NOMO-1 treated with DMSO at 0.1 percent for 48 hours (cell line): ENCODE measurements at regions not wholly inside any gene's neighbourhood (a gene's known extent, or its start where the extent isn't known, plus 50 kb on each side); places are given as distances from the start of the nearest gene placed in this dataset.

Experiments used
- DNase-seq: peaks from one replicate; lab custom pipeline; 2025; ENCODE audit not compliant: unreplicated experiment; lab: John Stamatoyannopoulos, UW

DNA sequence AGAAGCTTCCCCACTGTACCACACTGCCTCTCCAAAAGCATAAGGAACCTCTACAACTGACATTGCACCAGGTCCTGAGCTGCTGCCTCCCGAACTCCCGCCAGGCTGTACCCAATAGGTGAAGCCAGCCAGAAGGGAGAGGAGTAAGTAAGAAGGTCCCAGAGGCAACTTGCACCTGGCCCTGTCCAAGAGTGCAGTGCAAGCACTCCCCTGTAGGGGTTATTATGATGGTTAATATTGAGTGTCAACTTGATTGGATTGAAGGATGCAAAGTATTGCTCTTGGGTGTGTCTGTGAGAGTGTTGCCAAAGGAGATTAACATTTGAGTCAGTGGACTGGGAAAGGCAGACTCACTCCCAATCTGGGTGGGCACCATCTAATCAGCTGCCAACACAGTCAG, 879.3 kb upstream of the SLIT2 start:
- no peak for DNase-seq

DNA sequence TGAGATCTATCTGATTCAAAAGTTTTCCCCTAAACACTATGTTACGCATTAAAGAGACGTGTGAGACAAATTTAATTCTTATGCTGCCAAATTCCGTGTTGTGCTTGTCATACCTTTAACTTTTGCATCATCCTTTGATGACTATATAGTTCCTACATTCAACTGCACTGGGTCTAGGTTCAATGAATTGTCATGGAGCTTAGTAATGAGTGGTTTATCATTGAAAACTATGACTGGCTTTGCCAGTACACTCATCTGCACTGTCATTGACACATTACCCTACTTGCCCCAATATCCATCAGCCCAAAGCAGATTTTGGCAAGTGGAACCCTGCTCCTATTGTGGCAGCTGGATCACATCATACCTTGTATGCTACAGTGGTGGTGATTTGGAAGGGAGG, 882.9 kb upstream of the SLIT2 start:
- no peak for DNase-seq

DNA sequence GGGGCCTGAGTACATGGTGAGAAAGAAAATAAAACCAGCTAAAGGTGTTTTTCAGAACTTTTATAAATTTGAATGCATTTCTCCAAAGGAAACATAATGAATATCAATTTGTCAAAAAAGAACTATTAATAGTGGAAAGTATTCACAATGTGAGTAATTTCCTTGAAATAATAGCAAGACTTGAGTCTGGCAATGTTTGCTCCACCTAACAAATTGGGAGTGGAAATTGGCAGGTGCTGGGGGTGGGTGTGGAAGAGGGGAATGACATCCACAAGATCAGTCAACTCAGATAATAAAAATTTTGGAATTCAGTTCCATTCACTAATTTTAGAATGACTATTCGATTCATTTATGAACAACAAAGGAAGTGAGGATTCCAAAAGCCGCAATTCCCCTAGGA, 884.8 kb upstream of the SLIT2 start:
- DNase-seq: no peak

DNA sequence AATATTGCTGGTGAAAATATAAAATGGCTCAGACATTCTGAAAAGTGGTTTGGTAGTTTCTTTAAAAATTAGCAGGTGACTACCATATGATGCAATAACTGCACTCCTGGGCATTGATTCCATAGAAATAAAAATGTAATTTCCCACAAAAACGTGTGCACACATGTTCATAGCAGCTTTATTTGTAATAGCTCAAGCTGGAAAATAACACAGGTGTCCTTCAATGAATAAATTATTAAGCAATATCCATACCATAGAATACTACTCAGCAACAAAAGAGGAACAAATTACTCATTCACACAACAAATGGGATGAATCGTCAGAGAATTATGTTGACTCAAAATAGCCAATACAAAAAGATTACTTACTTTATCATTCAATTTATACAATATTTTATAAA, 893.7 kb upstream of the SLIT2 start:
- DNase-seq: no peak

DNA sequence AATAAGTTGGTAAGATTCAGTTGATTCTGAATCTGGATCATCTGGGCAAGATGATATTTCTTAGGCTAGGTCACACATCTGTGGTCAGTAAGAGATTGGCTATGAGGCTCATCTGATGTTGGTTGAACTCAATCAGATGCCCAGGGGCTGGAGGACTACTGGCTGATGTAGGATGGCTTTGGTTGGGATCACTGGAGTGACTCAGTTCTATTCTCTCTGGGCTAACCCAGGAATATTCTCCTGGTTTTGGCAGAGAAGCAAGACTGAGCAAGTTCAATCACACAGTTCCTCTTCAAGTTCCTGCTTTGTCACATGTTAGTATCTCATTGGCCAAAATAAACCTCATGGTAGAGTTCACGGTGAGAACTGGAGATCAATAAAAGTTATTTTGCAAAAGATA, 902.3 kb upstream of the SLIT2 start:
- DNase-seq: no peak

DNA sequence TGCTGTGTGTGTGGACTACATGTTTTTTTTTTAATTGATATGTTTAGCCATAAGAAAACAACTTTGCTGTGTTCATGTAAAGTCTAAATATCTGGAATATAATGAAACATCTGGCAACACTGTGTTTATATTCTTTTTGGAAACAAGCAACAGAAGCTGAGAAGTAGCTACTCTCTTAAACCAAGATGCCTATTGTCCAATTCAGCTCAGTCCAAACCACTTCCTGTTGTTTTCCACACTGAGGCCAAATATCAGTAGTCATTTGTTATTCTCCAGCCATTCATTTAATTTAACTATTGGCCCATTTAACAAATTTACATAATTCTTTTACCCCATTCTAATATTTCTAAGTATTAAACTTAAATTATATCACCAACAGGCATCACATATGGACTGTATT, 903.0 kb upstream of the SLIT2 start:
- no peak for DNase-seq

DNA sequence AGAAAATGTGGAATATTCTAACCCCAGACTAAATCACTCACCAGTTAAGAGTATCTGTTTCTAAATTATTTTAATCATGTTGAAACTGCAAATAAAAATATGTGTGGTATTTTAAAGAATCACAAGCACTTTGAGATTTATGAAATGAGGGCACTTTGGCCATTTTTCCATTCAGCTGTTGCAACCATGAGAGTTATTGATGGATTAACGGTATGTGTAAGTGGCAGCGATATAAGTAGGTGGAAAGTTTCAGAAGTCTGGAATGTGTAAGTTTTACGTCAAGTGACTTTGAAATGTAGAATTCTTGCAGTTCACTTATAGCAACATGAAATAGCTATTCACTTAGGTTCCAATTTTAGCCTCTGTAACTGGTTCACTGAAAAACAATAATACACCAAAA, 905.1 kb upstream of the SLIT2 start:
- no peak for DNase-seq

DNA sequence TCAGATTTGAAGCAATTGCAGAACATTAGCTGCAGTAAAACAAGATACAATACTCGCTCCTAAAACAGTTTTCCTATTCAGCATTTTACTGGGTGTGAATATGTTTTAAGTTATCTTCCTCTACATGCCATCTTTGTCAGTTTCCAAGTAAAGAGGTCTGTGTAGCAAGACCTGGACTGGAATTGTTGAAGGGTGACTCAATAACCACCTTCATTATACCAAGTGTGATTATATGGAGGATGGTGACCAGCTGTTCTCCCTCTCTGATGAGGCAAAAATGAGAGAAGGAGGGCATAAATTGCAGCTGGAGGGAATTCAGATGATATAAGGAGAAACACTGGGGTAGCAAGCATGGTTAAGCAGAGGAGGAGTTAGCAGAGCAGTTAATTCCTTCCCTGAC, 922.1 kb upstream of the SLIT2 start:
- DNase-seq: no peak

DNA sequence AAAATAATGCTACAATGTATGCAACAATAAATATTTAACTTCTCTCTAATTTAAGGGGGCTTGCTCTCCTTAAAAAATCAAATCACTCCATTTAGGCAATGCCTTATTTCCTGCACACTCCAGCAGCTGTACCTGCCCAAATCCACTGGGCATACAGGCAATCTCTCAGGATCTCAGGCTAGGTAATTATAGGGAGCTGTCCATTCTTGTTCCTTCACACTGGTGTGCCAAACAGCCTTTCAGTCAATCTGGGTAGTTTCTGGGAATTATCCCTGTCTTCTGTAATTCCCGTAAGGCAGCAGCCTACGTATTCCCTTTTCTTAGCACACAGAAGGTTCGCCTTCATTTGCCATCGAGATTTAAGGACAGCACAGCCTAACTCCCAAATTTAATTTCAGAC, 922.6 kb upstream of the SLIT2 start:
- no peak for DNase-seq

DNA sequence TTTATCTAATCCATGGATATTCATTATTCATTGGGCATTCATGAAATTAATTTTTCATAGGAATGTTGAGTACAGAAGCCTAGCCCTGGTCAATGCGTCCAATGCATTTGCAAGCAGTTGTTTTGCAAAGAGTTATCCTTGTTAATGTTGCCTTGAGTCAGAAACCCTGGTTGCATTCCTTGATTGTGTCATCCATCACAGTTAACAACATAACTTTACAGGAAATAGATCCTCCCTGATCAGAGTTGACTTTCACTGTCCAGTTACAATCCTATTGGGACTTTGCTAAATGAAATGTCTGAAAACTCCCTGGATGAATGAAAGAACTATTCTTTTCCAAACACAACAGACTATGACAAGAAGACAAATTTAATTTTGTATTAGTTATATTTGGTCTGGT, 924.3 kb upstream of the SLIT2 start:
- DNase-seq: no peak

DNA sequence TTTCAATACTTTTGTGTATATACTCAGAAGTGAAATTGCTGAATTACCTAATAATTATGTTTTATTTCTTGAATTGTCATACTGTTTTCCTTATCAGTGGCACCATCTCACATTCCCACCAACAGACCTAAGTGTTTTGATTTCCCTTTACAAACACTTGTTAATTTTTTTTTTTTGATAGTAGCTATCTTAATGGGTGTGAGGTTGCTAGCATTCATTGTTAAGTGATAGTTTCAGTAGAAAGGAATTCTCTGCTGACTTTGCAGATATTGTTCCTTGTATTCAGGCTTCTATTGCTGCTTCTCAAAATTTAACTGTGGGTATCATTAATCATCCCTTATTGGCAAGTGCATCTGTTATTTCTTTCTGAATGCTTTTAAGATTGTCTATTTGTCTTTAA, 927.5 kb upstream of the SLIT2 start:
- no peak for DNase-seq

DNA sequence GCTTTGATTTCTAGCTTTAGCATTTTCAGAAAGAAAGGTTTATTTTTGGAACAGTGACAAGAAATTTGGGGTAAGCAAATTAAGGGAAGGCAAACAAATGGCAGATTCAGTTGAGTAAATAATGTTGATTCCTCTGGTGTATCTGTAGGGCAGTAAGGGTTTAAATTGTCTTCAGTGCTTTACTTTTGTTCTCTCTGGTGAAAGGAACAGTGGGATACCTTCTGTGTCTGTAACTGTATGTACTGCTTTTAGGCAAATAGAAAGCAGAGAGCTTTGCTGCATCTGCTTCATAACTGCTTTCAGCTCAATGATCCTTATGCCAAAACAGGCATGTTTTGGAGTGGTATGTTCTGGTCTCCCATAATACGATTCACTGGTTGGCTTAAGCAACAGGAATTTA, 932.1 kb upstream of the SLIT2 start:
- DNase-seq: no peak

DNA sequence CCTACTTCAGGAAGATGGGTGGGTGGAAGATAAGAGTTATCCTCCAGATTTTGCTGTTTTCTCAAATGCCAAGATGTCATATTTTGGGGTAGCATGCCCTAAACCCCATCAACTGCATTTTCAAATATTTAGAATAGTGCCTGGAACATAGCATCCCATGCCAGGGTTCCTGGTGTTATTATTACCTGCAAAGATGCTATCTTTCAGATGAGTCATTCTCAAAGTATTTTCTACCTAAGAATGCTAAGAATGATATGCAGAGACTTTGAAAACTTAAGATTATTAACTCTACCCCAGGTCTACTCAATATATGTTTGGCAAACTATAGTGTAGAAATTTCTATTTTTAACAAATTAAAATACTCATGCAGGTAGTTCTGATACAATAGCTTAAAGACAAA, 934.3 kb upstream of the SLIT2 start:
- no peak for DNase-seq

DNA sequence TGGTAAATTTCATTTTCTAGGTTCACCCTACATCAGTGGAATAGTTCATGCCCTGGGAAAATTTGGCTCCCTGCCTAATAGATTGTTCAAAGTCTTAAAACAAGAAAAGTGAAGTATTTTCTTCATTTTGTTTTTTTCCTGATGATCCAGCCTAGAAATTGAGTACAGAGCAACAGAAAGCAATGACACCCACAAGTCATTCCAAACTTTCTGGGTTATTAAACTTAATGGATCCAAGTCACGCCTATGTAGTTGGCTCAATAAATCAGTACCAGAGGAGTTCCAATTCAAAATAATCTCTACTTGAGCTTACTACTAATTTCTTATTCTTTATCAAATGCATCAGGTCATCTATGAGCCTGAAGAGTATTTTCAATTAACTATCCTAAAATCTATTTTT, 937.6 kb upstream of the SLIT2 start:
- DNase-seq: no peak

DNA sequence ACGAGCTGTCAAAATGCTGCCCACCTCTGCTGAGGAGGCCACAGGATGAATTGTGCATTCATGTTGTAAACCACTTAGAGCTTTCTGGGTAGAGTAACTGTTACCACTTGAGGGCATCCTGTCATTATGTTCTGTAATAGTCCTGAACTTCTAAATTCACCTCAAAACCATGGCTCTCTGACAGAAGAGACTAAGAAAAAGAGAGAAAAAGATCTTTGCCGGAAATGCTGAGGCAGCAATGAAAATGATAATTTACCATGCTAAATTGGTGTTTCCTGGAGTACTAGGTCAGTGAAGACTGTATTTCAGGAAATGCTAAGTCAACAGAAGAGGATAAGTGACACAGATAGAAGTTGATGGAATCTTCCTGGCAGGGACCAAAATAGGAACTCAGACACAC, 942.3 kb upstream of the SLIT2 start:
- DNase-seq: no peak

DNA sequence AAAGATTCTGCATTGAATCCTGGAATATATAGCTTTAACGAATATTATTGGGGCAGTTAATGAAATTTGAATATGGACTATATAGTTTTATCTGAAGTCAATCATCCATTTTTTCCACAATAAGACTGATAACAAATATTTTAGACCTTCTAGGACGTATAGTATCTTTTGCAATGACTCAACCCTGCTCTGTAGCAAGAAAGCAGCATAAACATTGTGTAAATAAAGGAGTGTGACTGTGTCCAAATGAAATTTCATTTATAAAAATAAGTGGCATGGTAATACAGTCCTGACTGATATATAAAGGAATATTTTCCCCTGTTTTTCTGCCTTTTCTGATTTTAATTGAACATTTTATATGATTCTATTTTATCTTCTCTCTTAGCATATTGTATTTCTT, 947.7 kb upstream of the SLIT2 start:
- DNase-seq: no peak

DNA sequence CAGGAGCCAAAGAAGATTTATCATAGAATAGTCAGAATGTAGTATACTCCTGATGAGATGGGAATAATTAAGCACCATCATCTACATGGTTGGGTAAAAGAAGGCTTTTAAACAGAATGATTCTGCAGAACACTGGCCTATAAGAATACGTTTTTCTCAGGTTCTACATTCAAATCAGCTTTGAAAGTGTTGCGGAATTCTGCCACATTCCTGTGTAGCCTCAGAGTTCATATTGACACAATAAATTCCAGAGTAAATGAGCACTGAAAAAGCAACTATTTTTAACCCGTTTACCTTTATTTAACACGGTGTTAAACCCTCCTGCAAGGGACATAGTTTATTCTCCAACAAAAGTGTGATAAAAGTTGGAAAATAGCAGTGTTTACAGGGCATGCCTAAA, 950.2 kb upstream of the SLIT2 start:
- DNase-seq: no peak

DNA sequence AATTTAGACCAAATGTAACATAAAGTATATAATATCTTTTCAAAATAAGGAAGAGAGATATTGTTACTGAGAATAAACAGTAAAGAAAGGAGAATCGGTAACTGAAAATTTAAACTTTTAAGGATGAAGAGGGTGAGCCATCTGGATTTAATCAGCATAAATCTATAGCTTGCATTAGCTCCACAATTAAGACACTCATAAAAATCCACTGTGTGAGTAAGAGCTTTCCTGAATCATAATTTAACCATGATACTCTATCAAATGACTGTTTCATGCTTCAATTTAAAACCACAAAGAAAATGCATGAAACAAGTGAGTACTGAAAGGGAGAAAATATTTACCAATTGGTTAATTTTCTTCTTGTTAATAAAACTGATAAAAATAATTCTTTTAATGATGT, 951.5 kb upstream of the SLIT2 start:
- no peak for DNase-seq

DNA sequence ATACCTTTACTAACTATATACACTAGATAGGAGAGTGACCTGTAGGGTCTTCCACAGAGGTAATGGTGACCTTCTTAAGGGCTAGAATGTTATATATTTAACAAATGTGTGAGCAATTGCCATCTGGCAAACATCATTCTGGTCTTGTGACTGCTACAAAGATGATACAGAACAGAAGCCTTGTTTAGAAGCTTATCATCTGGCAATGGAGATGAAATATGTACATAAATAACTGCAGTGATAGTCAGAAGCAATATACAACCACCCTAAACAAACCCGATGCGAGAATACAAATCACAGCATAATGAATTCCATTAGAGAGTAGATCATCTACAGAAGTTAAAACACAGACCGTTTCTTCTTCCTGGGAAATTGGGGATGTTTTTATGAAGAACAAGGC, 952.7 kb upstream of the SLIT2 start:
- no peak for DNase-seq

DNA sequence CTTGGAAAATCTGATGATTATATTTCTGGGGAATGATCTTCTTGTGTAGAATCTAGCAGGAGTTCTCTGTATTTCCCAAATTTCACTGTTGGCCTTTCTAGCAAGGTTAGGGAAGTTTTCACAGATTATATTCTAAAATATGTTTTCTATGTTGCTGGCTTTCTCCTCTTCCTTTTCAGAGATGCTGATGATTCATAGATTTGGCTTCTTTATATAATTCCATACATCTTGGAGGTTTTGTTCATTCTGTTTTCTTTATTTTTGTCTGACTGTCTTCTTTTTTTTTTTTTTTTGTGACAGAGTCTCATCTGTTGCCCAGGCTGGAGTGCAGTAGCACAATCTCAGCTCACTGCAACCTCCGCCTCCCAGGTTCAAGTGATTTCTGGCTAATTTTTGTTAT, 957.9 kb upstream of the SLIT2 start:
- DNase-seq: no peak

DNA sequence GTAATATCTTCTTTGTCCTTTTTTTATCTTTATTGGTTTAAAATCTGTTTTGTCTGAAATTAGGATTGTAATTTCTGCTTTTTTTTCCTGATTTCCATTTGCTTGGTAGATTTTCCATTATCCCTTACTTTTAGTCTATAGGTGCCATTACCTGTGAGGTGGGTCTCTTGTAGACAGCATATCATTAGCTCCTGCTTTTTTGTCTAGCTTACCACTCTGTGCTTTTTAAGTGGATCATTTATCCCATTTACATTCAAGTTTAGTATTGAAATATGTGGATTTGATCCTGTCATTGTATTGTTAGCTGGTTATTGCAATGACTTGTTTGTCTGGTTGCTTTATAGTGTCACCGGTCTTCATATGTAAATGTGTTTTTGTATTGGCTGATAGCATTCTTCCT, 958.6 kb upstream of the SLIT2 start:
- DNase-seq: no peak

DNA sequence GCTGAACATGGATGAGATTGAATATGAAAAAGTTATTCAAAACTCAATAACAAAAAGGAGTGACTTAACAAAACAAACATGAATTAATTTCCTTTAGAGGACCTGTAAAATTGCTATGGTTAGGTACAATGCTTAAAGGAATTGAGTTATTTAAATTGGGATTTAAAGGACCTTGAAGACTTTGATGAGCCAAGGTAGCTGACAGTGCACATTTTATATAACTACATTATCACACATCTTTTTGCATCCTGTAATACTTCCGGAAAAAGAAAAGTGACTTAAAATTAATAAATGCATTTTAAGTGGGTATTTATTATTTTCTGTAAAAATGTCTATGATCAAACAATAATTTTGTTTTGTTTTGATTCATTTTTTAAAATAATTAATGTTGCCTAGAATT, 964.8 kb upstream of the SLIT2 start:
- DNase-seq: no peak

DNA sequence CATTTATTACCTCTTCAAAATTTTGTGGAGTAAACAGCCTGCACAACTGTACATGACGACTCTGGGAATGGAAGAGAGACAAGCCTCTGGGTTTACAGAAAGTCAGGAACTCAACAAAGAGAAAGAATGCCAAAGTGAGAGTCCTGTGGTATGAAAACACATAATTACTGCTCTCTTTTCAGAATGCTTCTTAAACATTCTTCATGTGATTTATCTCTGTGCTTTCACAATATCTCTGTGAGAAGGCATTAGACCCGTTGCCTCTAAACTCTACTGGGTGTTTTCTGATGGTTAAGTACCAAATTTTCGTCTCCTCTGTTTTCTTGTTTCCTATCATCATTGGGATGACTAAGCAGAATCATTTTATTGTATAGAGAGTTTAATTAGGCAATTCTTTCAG, 966.6 kb upstream of the SLIT2 start:
- no peak for DNase-seq

DNA sequence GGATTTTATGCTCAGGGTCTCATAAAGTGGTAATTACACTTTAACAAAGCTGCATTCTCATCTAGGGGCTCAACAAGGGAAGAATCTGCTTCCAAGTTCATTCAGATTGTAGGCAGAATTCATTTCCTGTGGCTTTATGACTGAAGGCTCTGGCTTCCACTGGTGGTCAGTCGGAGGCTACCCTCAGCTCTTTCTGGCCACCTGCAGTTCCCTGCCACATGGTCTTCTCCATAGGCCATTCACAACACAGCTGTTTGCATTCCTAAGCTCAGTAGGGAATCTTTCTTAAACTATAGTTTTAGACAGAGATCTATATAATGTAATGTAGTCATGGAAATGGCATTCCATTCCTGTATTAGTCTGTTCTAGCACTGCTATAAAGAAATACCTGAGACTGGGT, 973.0 kb upstream of the SLIT2 start:
- no peak for DNase-seq
